Peyer's patch (tissue), 4 donors: ENCODE measurements at regions not wholly inside any gene's neighbourhood (a gene's known extent, or its start where the extent isn't known, plus 50 kb on each side); places are given as distances from the start of the nearest gene placed in this dataset.

Source experiments
- CTCF ChIP-seq, 6 experiments: fragments of 450-650 bp in 4 of 6; fragments of 200-600 bp in 2 of 6; sonication (generic) in 1 of 6; IDR thresholded peaks; one replicate each; pipeline ENCODE4 v1.5.1; 2017 to 2019; ENCODE audit warnings: antibody characterized with exemption in 6 of 6, mild to moderate bottlenecking in 3 of 6, moderate library complexity in 1 of 6
- POLR2A ChIP-seq, 2 donors: fragments of 450-650 bp; IDR thresholded peaks; one replicate each; pipeline ENCODE4 v1.5.1; 2017; ENCODE audit warnings: antibody characterized with exemption in 2 of 2, mild to moderate bottlenecking in 2 of 2, moderate library complexity in 2 of 2

- TF ChIP-seq CTCF (IDR thresholded peaks at IDR 0.05): no peak
- TF ChIP-seq POLR2A (IDR thresholded peaks at IDR 0.05): no peak
These were observed 133.1 kb upstream of the FAM174A start for GRCh38 chr5:100402071-100402470.
